Natural killer cell (primary cell): ENCODE measurements at regions not wholly inside any gene's neighbourhood (a gene's known extent, or its start where the extent isn't known, plus 50 kb on each side); places are given as distances from the start of the nearest gene placed in this dataset.

Experiments
- ATAC-seq, 3 donors: fragments of 150-1000 bp in 2 of 3; fragments of 200-7000 bp in 1 of 3; cut with Tn5 transposase; 1 replicate in 1 of 3; 2 replicates in 2 of 3; pipeline ENCODE4 v1.10.0; 2021; ENCODE audit warnings: mild to moderate bottlenecking in 2 of 3, moderate library complexity in 2 of 3
- DNase-seq, 2 donors: peaks; one replicate each; pipeline versions ENCODE4 v3.0.0 to v3.0.0-alpha.2; 2013 to 2021; ENCODE audit warnings: mixed read lengths in 1 of 2
- H3K27ac ChIP-seq: one replicate; pipeline ENCODE4 v1.5.1; 2013; ENCODE audit warnings: mild to moderate bottlenecking, low read length
- H3K27me3 ChIP-seq: one replicate; pipeline ENCODE4 v1.6.1; 2013; ENCODE audit warnings: low read length; ENCODE audit not compliant: control insufficient read depth, insufficient read depth
- H3K36me3 ChIP-seq: one replicate; pipeline ENCODE4 v1.6.1; 2013; ENCODE audit warnings: low read length; ENCODE audit not compliant: control insufficient read depth, insufficient read depth
- H3K4me1 ChIP-seq: one replicate; pipeline ENCODE4 v1.6.1; 2013; ENCODE audit warnings: low read length; ENCODE audit not compliant: control insufficient read depth, insufficient read depth
- H3K4me3 ChIP-seq: one replicate; pipeline ENCODE4 v1.5.1; 2013; ENCODE audit warnings: low read length
- H3K9me3 ChIP-seq: one replicate; pipeline ENCODE4 v1.6.1; 2013; ENCODE audit warnings: low read length; ENCODE audit not compliant: control insufficient read depth, insufficient read depth
- H3K27ac Mint-ChIP-seq, 2 donors: one replicate each; pipeline ENCODE4 v1.8.0; 2022; ENCODE audit warnings: mild to moderate bottlenecking in 2 of 2, mixed read lengths in 2 of 2, moderate library complexity in 1 of 2
- H3K27me3 Mint-ChIP-seq, 2 donors: one replicate each; pipeline ENCODE4 v1.8.0; 2022; ENCODE audit warnings: low read depth in 2 of 2, mixed read lengths in 2 of 2
- H3K36me3 Mint-ChIP-seq: one replicate; pipeline ENCODE4 v1.8.0; 2022; ENCODE audit warnings: mixed read lengths
- H3K4me1 Mint-ChIP-seq, 2 donors: one replicate each; pipeline ENCODE4 v1.8.0; 2022; ENCODE audit warnings: mixed read lengths in 2 of 2
- H3K4me3 Mint-ChIP-seq: one replicate; pipeline ENCODE4 v1.8.0; 2022; ENCODE audit warnings: mild to moderate bottlenecking, moderate library complexity, mixed read lengths
- H3K9me3 Mint-ChIP-seq, 2 donors: one replicate each; pipeline ENCODE4 v1.8.0; 2022; ENCODE audit warnings: mixed read lengths in 2 of 2
- CTCF ChIP-seq: fragments of 200-600 bp; IDR thresholded peaks from one replicate; pipeline ENCODE4 v1.8.0; 2022; ENCODE audit warnings: antibody characterized with exemption
- WGBS: methylation state at CpG from one replicate; pipeline ENCODE4 v1.1.7; 2013; ENCODE audit warnings: missing lambda C conversion rate; ENCODE audit not compliant: insufficient coverage; 5-methylcytosine and 5-hydroxymethylcytosine counted together
- intact Hi-C: fragments of 100-400 bp; cut with micrococcal nuclease; formaldehyde crosslinking; loops from one replicate; pipeline ENCODE4 v1.14.2; 2022

GRCh38 chr5:60529001-60529400 is 171.0 kb downstream of the DEPDC1B start:
- H3K4me1 Mint-ChIP-seq: no peaks in the 10 kb centered on the region
- Histone ChIP-seq H3K9me3 (no peaks in the 10 kb centered on the region), H3K27me3 (no peaks in the 10 kb centered on the region), H3K4me3 (no peak overlapping the region), H3K36me3 (no peaks in the 10 kb centered on the region), H3K27ac (no peak overlapping the region), H3K4me1 (no peaks in the 10 kb centered on the region)
- H3K27me3 Mint-ChIP-seq: peaks cover 2 to 9% of the 10 kb centered on the region in 2 donors
- 100% methylated on average over 1 of the region's 2 CpGs for WGBS
- no peaks in the 10 kb centered on the region for H3K36me3 Mint-ChIP-seq
- intact Hi-C loops: no loop called here
- no peak for TF ChIP-seq CTCF
- no peak for DNase-seq
- no peak for ATAC-seq
- H3K9me3 Mint-ChIP-seq: no peaks in the 10 kb centered on the region
- H3K4me3 Mint-ChIP-seq: no peak overlapping the region
- H3K27ac Mint-ChIP-seq: no peak overlapping the region

GRCh38 chr5:60527072-60527471 is 172.9 kb downstream of the DEPDC1B start:
- WGBS: 90% methylated on average over 5 of the region's 5 CpGs
- no peak overlapping the region for H3K4me3 ChIP-seq
- no peaks in the 10 kb centered on the region for H3K9me3 Mint-ChIP-seq
- no peaks in the 10 kb centered on the region for H3K4me1 Mint-ChIP-seq
- no peaks in the 10 kb centered on the region for H3K27me3 ChIP-seq
- H3K4me3 Mint-ChIP-seq: no peak overlapping the region
- peaks cover 2 to 9% of the 10 kb centered on the region in 2 donors for H3K27me3 Mint-ChIP-seq
- no peaks in the 10 kb centered on the region for H3K36me3 ChIP-seq
- no peak overlapping the region for H3K27ac ChIP-seq
- no peaks in the 10 kb centered on the region for H3K36me3 Mint-ChIP-seq
- DNase-seq (no peak), ATAC-seq (no peak)
- no peak overlapping the region for H3K27ac Mint-ChIP-seq
- no peaks in the 10 kb centered on the region for H3K4me1 ChIP-seq
- intact Hi-C loops: no loop called here
- no peaks in the 10 kb centered on the region for H3K9me3 ChIP-seq
- no peak for TF ChIP-seq CTCF

- H3K4me1 ChIP-seq: no peaks in the 10 kb centered on the region
- no peak overlapping the region for H3K27ac ChIP-seq
- no peaks in the 10 kb centered on the region for H3K9me3 ChIP-seq
- 42% methylated on average over 6 of the region's 8 CpGs for WGBS
- intact Hi-C loops: no loop called here
- ATAC-seq (no peak), DNase-seq (peak in 1 of 2 donors; percentile 19)
- Mint-ChIP-seq H3K4me3 (no peak overlapping the region), H3K9me3 (no peaks in the 10 kb centered on the region), H3K27ac (no peak overlapping the region), H3K27me3 (peaks cover 2 to 9% of the 10 kb centered on the region in 2 donors), H3K4me1 (no peaks in the 10 kb centered on the region), H3K36me3 (no peaks in the 10 kb centered on the region)
- no peaks in the 10 kb centered on the region for H3K36me3 ChIP-seq
- no peak overlapping the region for H3K4me3 ChIP-seq
- no peak for TF ChIP-seq CTCF
- no peaks in the 10 kb centered on the region for H3K27me3 ChIP-seq
Measured at GRCh38 chr5:60526336-60526875, 173.6 kb downstream of the DEPDC1B start.

- ATAC-seq (no peak), DNase-seq (no peak)
- peaks cover 0 to 3% of the 10 kb centered on the region in 2 donors for H3K9me3 Mint-ChIP-seq
- H3K27me3 Mint-ChIP-seq: peaks cover 2 to 9% of the 10 kb centered on the region in 2 donors
- peaks cover 4% of the 10 kb centered on the region for H3K4me1 ChIP-seq
- H3K4me3 Mint-ChIP-seq: no peak overlapping the region
- H3K4me3 ChIP-seq: no peak overlapping the region
- H3K27ac ChIP-seq: peak overlapping the region; percentile 19
- no peaks in the 10 kb centered on the region for H3K27me3 ChIP-seq
- H3K36me3 Mint-ChIP-seq: no peaks in the 10 kb centered on the region
- H3K4me1 Mint-ChIP-seq: no peaks in the 10 kb centered on the region
- TF ChIP-seq CTCF: no peak
- H3K27ac Mint-ChIP-seq: no peak overlapping the region
- no peaks in the 10 kb centered on the region for H3K9me3 ChIP-seq
- 36% methylated on average over 4 of the region's 4 CpGs for WGBS
- no peaks in the 10 kb centered on the region for H3K36me3 ChIP-seq
- intact Hi-C loops: no loop called here
Measured at GRCh38 chr5:60522292-60522905, 177.6 kb downstream of the DEPDC1B start.
